Testis (tissue), 2 donors: ENCODE measurements at regions not wholly inside any gene's neighbourhood (a gene's known extent, or its start where the extent isn't known, plus 50 kb on each side); places are given as distances from the start of the nearest gene placed in this dataset.
A peak's percentile ranks its signal among the peaks of the same experiment; 100 is the strongest.

Source experiments
- DNase-seq: peaks from one replicate; pipeline ENCODE4 v3.0.0-alpha.2; 2019
- H3K27ac ChIP-seq, 2 donors: fragments of 200-600 bp; sonication (generic); one replicate each; pipeline ENCODE4 v1.5.1; 2019
- H3K27me3 ChIP-seq: fragments of 200-600 bp; sonication (generic); one replicate; pipeline ENCODE4 v1.5.1; 2019
- H3K36me3 ChIP-seq: fragments of 200-600 bp; sonication (generic); one replicate; pipeline ENCODE4 v1.5.1; 2017; ENCODE audit warnings: low read depth; ENCODE audit errors: missing control alignments
- H3K4me1 ChIP-seq: fragments of 200-600 bp; sonication (generic); one replicate; pipeline ENCODE4 v1.5.1; 2019
- H3K4me3 ChIP-seq, 2 donors: fragments of 200-600 bp; sonication (generic); one replicate each; pipeline ENCODE4 v1.5.1; 2017 to 2019
- H3K9me3 ChIP-seq: fragments of 200-600 bp; sonication (generic); one replicate; pipeline ENCODE4 v1.5.1; 2017
- CTCF ChIP-seq, 3 experiments: fragments of 450-650 bp in 2 of 3; fragments of 200-600 bp in 1 of 3; sonication (generic) in 1 of 3; IDR thresholded peaks; one replicate each; pipeline ENCODE4 v1.5.1; 2016 to 2019; ENCODE audit warnings: antibody characterized with exemption in 3 of 3, mild to moderate bottlenecking in 2 of 3, moderate library complexity in 1 of 3
- POLR2A ChIP-seq: fragments of 450-650 bp; IDR thresholded peaks from one replicate; pipeline ENCODE4 v1.6.1; 2017; ENCODE audit warnings: antibody characterized with exemption, mild to moderate bottlenecking, moderate library complexity
- WGBS, 2 donors: methylation state at CpG; one replicate each; pipeline ENCODE4 v1.1.5; 2018; 5-methylcytosine and 5-hydroxymethylcytosine counted together
- intact Hi-C: fragments of 100-400 bp; cut with DNase I; formaldehyde crosslinking; loops from one replicate; pipeline ENCODE4 v1.15.1; 2023; ENCODE audit warnings: low total_unique reads

GRCh38 chr2:71800106-71800809 is 346.9 kb downstream of the DYSF start:
- H3K9me3 ChIP-seq, result no peaks in the 10 kb centered on the region
- H3K27me3 ChIP-seq, result no peaks in the 10 kb centered on the region
- DNase-seq, result peak; percentile 12
- peaks cover 13% of the 10 kb centered on the region for H3K4me1 ChIP-seq
- TF ChIP-seq CTCF (IDR thresholded peaks at IDR 0.05) (no peak), POLR2A (no peak)
- WGBS, 2 donors, result 84 to 85% methylated on average over 13 of the region's 13 CpGs
- no peak overlapping the region for H3K27ac ChIP-seq
- H3K4me3 ChIP-seq, result no peak overlapping the region
- intact Hi-C loops, result loop anchor here (5.0 to 10.0 kb wide), 2 partner anchors 245 to 347 kb away; partner anchors contain the start of gene CYP26B1
- H3K36me3 ChIP-seq, result no peaks in the 10 kb centered on the region

DNA sequence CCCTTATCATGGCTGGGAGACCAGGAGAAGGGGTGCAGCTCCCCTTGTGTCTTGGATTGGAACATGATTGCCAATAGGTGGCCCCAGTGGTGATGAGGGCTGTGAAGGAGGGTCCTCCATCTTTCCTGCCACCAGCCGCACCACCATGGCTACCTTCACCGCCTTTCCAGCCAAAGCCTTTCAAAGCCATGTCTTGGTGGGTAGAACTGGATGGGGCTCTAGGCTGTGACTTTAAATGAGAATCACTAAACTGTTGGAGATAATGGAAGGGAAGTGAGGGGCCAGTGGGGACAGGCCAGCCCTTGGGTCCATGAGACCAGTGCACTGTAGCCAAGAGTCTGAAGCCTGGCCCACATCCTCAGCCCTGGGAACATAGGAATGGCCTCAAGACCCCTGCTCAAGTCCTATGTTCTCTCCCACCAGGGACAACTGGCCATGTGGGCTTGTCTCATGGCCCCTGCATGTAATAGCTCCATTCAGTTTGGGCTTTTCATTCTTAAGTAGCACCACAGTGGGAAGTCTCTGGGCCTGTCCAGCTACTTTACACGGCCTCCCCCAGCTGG is 345.7 kb downstream of the DYSF start:
- H3K27me3 ChIP-seq, result no peaks in the 10 kb centered on the region
- 88 to 100% methylated on average over 3 of the region's 3 CpGs for WGBS, 2 donors
- H3K4me1 ChIP-seq, result peaks cover 13% of the 10 kb centered on the region
- intact Hi-C loops, result loop anchor here (10.0 kb wide), 1 partner anchor 194 kb away; no protein-coding TSS in a partner anchor
- DNase-seq, result peak; percentile 2
- H3K27ac ChIP-seq, result no peak overlapping the region
- no peaks in the 10 kb centered on the region for H3K9me3 ChIP-seq
- TF ChIP-seq CTCF (IDR thresholded peaks at IDR 0.05), result no peak
- no peak for TF ChIP-seq POLR2A
- no peak overlapping the region for H3K4me3 ChIP-seq
- H3K36me3 ChIP-seq, result no peaks in the 10 kb centered on the region

DNA sequence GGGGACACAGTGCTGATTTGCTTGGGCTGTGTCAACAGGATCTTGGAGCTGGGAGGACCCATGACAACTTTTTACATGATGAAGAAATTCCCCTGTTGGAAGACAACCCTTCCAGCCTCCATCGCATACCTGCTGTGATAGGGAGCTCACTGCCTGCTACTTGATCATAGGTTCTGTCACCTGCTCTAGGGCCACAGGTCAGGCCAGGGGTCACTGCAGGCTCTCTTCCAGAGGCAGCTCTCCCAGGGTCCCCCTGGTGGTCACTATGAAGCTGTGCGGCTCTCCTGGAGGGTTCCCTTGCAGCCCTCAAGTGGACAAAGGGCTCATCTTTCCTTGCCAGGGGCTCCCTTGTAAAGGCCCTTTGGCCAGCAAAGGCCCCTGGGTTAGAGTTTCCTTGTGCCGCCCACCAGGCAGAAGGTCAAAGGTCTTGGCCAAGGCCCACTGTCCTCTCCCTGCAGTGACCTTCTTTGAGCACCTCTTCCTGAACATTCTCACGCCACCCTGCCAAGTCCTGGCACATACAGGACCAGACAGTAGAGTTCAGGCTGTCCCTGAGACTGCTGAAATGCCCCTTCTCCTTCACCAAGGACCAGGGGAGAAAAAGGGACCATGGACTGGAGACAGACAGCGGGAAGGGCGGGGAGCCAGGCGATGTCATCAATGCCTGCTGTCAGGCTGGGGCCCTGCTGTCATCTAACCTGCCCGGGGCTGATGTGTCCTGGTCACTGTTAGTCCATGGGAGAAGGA is 345.1 kb downstream of the DYSF start:
- 84 to 95% methylated on average over 6 to 8 of the region's 8 CpGs for WGBS, 2 donors
- TF ChIP-seq CTCF (IDR thresholded peaks at IDR 0.05), result peak; percentile 38 to 67 (median 51)
- no peak for TF ChIP-seq POLR2A
- peak; percentile 48 for DNase-seq

GRCh38 chr2:71797035-71797810 is 343.9 kb downstream of the DYSF start:
- Histone ChIP-seq H3K27me3 (no peaks in the 10 kb centered on the region), H3K27ac (no peak overlapping the region), H3K36me3 (no peaks in the 10 kb centered on the region), H3K4me1 (peaks cover 16% of the 10 kb centered on the region), H3K4me3 (no peak overlapping the region), H3K9me3 (no peaks in the 10 kb centered on the region)
- no peak for DNase-seq
- 90 to 92% methylated on average over 6 to 7 of the region's 7 CpGs for WGBS, 2 donors
- intact Hi-C loops, result loop anchor here (10.0 kb wide), 1 partner anchor 192 kb away; no protein-coding TSS in a partner anchor
- TF ChIP-seq POLR2A, result no peak
- no peak for TF ChIP-seq CTCF (IDR thresholded peaks at IDR 0.05)

More for the DNA sequence above, 345.1 kb downstream of the DYSF start:
- intact Hi-C loops, result loop anchor here (10.0 kb wide), 1 partner anchor 194 kb away; no protein-coding TSS in a partner anchor
- H3K27ac ChIP-seq, result no peak overlapping the region
- H3K9me3 ChIP-seq, result no peaks in the 10 kb centered on the region
- peaks cover 20% of the 10 kb centered on the region for H3K4me1 ChIP-seq
- H3K4me3 ChIP-seq, result no peak overlapping the region
- no peaks in the 10 kb centered on the region for H3K36me3 ChIP-seq
- H3K27me3 ChIP-seq, result no peaks in the 10 kb centered on the region
